EH (cell line): ENCODE measurements at regions not wholly inside any gene's neighbourhood (a gene's known extent, or its start where the extent isn't known, plus 50 kb on each side); places are given as distances from the start of the nearest gene placed in this dataset.

Source experiments
- DNase-seq: peaks from one replicate; pipeline ENCODE4 v3.0.0-alpha.2; 2015; ENCODE audit warnings: low read depth

DNA sequence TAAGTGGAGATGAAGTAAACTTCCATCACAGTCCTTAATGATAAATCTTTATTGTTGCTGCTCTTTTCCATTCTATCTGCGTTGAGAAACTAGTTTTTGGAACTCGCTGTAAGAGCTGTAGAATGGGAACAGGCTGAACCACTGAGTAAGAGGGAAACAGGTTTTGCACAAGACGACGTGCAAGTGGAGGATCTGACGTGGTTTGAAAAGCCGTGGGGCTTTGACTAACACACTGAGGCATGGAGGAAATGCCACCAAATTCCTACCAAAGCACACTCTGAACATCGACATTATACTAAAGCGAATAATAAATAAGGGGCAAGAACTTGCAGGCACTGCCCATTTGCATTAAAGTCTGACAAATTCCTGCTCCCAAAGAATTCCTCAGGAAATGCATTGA is 160.6 kb downstream of the KLF6 start:
- peak; percentile 94 for DNase-seq

DNA sequence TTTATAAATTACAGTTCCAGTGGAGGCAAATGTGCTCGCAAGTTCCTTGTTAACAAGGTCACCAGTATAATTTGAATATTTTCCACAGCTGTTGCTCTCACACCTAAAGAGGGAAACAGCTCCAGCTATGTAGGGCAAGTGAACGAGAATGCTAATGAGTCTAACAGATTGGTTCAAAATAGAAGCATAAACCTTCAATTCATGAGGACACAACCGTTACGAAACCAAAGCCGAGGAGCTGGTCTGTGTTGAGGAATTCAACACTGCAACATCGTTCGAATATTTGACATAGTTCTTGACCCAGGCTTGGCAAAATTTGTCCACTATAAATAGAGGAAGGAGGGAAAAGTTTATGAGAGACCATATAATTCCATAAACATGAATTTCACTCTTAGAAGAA is 161.3 kb downstream of the KLF6 start:
- peak; percentile 97 for DNase-seq

DNA sequence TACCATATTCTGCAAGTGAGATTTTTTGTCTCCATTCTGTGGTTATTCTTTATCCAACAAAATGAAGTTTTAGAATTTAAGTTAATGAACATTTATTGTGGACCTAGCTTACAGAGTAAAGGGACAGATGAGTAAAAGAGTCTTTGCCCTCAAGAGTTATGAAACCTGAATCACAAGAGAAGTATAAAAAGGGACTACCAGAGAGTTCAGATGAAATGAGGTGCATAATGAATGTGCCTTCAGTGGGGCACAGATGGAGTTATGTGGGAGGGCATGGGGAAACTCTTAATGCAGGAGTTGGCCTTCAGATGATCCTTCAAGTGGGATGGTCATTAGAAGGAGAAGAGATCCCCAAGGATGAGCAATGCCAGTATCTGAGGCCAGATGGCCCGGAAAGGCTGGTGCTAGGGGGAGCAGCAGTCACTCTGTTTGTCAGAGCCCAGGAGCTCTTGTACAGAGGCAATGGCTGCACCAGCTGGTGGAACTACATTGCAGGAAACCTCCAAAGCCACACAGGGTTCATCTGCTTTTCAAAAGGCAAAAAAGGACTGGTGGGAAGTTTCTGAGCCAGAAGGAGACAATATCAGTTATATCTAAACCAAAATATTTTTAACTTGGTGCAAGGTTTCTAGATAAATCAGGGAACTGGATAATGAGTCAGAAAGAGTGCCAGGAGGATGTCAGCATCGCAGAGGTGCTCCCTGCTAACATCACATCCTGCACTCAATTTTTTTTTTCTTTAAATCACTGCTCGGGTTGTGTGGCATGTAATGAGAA is 162.0 kb downstream of the KLF6 start:
- DNase-seq = peak; percentile 88

DNA sequence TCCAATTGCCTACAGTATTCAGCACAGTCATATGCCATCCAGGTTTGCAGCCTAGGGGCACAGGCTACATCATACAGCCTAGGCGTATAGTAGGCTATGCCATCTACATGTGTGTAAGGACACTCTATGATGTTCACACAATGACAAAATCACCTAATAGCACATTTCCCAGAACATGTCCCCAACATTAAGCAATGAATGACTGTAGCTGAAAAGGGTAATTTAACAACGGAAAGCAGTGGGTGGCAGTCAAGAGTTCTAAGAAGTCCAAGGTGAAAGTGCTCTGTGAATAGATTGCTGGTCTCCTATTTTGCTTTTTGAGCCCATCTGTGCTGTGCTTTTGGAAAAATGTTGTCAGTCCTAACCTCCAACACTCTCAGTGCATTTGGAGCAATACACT is 162.6 kb downstream of the KLF6 start:
- no peak for DNase-seq

DNA sequence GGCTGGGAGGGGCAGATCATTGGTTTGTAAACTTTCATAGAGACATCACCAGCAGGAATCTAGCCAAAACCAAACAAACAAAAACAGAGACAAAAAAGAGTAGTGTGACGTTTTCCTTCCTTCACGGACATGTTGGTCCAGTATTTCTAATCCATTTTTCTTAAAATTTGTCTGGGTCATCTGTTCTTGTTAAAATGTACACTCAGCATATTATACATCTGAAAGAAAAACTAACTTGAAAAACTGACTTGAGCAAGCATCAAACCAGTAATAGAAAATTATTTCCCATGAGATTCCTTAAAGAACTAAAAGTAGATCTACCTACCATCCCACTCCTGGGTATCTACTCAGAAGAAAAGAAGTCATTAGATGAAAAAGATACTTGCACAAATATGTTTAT is 164.2 kb downstream of the KLF6 start:
- no peak for DNase-seq

GRCh38 chr10:3619241-3619640 is 165.8 kb downstream of the KLF6 start:
- no peak for DNase-seq

DNA sequence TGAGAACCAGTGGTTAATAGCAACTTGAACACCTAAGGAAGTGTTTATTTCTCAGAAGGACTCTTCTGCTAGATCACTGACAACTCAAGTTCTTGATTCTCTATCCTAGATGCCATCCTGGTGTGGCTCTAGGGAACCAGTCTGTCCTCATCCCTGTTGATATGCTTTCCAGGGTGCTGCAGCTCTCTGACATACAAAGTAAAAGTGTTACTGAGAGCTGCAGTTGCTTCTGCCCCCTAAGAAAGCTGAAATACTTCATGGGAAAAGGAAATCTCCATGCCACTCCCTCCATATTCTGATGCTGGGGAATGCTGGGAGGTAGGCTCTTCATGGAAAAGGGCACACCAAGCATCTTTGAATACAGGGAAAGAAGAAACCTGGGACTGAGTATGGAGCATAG is 168.1 kb downstream of the KLF6 start:
- no peak for DNase-seq

DNA sequence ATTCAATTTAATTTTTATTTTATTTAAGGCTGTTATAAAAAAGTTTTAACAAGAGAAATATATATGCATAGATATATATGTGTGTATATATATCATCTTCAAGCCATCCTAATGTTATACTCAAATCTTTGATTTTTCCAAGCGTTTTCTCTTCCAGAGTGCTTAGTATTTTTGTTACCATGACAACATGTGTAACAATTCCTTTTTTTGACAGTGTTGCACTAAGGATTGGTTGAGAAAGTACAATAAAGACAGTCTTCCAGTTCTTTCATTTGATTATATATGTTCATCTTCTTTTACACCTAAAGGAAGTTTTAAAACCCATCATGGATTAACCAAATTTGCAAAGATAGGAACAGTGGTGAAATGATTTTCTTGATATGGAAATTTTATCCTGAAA is 171.7 kb downstream of the KLF6 start:
- no peak for DNase-seq

GRCh38 chr10:3612183-3613001 is 172.6 kb downstream of the KLF6 start:
- no peak for DNase-seq

DNA sequence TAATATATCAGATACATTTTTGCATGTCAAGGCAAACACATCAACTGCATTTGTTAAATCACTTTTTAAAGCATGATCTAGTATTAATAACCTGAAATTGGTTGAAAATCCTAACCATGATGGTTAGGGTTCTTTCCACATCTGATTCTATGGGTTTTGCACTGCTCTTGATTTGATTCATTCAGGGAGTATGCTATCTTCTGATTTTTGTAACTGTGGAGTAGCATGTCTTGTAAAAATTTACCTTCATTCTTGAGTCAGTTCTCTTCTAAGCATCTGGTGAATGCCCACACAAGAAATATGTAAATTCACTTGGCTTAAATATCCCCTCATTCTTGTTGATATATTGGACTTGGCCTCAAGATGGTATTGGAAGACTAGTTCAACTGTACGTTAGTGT is 178.7 kb downstream of the KLF6 start:
- DNase-seq = no peak

- no peak for DNase-seq
These were observed 179.1 kb downstream of the KLF6 start for GRCh38 chr10:3605882-3606281.

GRCh38 chr10:3595736-3596135 is 189.3 kb downstream of the KLF6 start:
- no peak for DNase-seq

DNA sequence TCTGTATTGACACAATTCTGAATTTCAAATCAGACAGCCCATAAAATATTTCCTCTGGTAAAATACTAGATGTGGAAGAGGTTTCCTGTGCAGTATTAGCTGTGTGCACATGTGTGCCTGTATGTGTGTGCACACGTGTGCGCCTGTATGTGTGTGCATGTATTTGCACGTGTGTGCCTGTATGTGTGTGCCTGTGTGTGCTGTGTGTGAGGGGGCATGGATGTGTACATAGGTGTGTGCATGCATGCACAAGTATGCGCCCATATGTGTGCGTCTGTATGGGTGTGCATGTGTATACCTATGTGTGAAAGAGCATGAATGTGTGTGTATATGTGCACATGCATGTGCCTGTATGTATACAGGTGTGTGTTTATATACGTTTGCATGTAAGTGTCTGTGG is 191.4 kb downstream of the KLF6 start:
- no peak for DNase-seq

DNA sequence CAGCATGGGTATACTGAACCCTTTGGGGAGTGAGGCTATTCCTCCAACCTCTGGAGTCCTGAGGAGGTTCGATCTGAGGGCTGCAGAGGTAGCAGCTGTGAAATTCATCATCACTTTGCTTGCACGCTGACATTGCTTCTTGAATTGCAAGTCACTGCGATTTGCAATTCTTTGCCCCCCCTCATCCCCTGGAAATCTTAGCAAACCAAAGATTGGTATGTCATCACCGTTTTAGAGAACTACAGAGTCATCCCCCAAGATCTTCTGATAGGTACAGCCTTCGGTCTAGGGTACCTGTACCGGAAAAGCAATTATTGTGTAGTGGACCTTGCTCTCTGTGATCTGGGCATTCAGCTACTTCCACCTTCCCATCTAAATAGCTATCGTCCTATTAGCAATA is 192.6 kb downstream of the KLF6 start:
- no peak for DNase-seq

DNA sequence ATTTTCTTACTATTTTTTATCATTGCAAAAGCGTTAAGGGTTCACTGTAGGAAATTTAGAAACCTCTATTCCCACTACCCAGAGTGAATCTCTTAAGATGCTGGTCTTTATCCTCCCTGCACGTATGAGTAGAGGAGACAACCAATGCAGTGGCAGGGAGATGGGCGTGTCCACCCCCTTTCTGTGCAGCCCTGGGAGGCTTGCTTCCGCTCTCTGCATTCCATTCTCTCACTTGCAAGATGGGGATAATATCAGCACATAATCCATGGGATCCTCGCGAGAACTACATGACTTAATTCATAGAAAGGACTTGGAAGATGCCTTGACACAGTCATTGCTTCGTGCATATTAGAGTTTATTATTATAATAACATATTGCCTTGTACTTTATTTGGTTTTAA is 196.2 kb downstream of the KLF6 start:
- DNase-seq = no peak

GRCh38 chr10:3588346-3588745 is 196.7 kb downstream of the KLF6 start:
- DNase-seq = no peak

DNA sequence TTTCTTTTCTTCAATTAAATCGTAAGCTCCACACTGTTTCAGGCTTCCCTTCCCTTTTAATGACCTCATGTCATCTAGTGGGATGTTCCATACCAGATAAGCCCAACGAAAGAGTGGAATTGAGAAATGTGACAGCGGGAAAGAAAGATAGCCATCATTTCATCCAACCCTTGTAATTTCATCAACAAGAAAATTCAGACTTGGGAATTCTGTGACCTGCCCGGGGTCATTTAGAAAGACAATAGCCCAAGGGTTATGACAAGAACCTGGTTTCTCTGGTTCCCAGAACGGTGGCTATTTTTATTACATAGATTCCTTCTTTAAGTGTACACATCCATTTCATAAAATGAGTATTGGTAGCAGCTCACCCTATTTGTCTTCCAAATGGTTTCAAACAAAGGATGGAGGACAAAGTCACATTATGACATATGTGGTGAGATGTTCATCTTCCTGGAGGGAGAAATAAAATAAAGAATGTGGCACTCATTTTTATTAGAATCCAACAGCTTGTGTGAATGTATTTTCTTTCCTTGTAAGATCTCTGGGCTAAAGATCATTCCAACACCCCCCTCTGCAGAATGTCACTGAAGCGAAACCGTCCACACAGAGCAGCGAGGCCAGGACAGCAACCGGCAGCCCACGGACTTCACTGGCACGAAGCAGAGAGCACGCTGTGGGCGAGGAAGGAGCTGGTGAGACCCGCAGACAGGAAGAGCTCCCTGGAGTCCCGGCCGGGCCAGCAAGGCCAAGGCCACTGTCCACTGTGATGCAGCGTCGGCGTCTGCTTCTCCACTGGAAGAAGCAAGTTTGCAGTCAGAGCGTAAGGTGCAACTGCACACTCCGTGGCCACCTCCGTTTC is 199.9 kb downstream of the KLF6 start:
- DNase-seq = no peak

DNA sequence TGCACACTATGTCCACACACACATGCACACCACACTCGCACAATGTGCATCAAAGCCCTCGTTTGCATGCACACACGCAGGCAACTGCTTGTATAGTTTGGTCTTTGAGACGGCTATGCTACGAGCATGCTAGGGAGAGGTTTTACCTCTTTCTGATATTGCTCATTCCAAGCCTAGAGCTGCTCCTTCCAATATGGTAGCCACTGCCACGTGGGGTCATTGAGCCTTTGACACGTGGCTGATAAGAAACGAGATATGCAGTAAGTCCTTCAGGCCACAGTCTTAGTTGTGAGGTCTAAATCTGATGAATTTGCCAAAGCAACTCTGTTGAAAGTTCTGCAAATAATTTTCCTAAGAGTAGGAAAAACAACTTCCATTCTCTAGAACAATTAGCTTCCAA is 204.4 kb downstream of the KLF6 start:
- DNase-seq = no peak

- no peak for DNase-seq
These were observed 205.2 kb downstream of the KLF6 start for GRCh38 chr10:3579845-3580244.

- DNase-seq = no peak
These were observed 206.3 kb downstream of the KLF6 start for GRCh38 chr10:3578682-3579081.

DNA sequence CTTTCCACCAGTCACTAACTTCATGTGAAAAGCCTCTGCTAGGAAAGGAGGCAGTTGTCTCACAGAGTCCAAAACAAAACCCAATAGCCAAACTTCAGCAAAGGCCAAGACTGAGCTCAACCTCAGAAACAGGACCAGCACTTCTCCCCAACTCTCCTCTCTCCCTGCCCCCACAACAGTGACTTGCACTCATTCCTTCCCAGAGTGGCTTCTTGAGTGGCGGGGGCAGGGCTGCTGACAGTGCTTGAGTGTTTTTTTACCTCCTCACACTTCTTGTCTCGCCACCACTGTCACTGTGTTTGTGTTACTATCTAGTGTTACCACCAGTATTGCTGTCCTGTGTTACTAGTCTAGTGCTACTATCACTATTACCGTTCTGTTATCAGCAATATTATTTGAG is 206.8 kb downstream of the KLF6 start:
- no peak for DNase-seq

GRCh38 chr10:3574451-3574850 is 210.6 kb downstream of the KLF6 start:
- DNase-seq = no peak

GRCh38 chr10:3573498-3573897 is 211.5 kb downstream of the KLF6 start:
- DNase-seq = no peak
